Astrocyte (in vitro differentiated cells and primary cell): ENCODE measurements at regions not wholly inside any gene's neighbourhood (a gene's known extent, or its start where the extent isn't known, plus 50 kb on each side); places are given as distances from the start of the nearest gene placed in this dataset.

Experiments
- CTCF ChIP-seq: IDR thresholded peaks from 2 replicates; pipeline ENCODE4 v1.5.1; 2011; ENCODE audit warnings: low read depth, mild to moderate bottlenecking, inconsistent platforms, low read length, moderate library complexity; ENCODE audit not compliant: insufficient read depth
- EZH2 ChIP-seq: IDR thresholded peaks from 2 replicates; pipeline ENCODE4 v1.6.1; 2012; ENCODE audit warnings: mild to moderate bottlenecking, low read length, inconsistent platforms; ENCODE audit not compliant: insufficient read depth

- TF ChIP-seq EZH2, result no peak
- TF ChIP-seq CTCF, result no peak
Observed at GRCh38 chr6:154622618-154623336, 110.4 kb upstream of the SCAF8 start.
